ENCODE measurements at regions not wholly inside any gene's neighbourhood (a gene's known extent, or its start where the extent isn't known, plus 50 kb on each side); places are given as distances from the start of the nearest gene placed in this dataset.

- no peak overlapping the region for H3K4me3 ChIP-seq (ENCODE audit: low read depth, low read length)
- TF ChIP-seq CTCF (IDR thresholded peaks at IDR 0.05; ENCODE audit: borderline replicate concordance, insufficient read depth, low read depth, low read length) = no peak
Observed at GRCh38 chr4:44845993-44846392, 119.6 kb upstream of the GNPDA2 start.

DNA sequence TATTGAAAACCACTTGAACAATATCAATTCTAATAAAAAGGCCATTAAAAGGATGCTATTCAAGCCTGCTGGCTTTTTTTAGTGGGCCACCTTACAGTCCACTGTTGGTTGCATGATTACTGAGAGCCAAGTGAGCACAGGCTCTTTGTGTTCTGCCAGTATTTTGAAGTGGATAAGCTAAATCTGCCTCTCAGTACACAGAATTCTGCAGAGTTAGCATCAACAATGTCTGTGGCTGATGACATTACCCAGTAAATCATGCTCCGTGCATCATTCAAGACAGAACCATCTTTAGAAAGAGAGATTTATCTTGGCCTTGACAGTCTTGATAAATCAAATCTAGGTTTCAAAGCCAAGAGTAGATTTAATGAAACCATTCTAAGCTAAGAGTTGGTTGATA is 119.0 kb upstream of the GNPDA2 start:
- no peak overlapping the region for H3K4me3 ChIP-seq (ENCODE audit: low read depth, low read length)
- no peak for TF ChIP-seq CTCF (IDR thresholded peaks at IDR 0.05; ENCODE audit: borderline replicate concordance, insufficient read depth, low read depth, low read length)

- TF ChIP-seq CTCF (IDR thresholded peaks at IDR 0.05; ENCODE audit: borderline replicate concordance, insufficient read depth, low read depth, low read length) = no peak
- H3K4me3 ChIP-seq (ENCODE audit: low read depth, low read length) = no peak overlapping the region
Observed at GRCh38 chr4:44842531-44842930, 116.2 kb upstream of the GNPDA2 start.

GRCh38 chr4:44817930-44818329 is 91.6 kb upstream of the GNPDA2 start:
- H3K4me3 ChIP-seq (ENCODE audit: low read depth, low read length) = no peak overlapping the region
- TF ChIP-seq CTCF (IDR thresholded peaks at IDR 0.05; ENCODE audit: borderline replicate concordance, insufficient read depth, low read depth, low read length) = no peak

- no peak overlapping the region for H3K4me3 ChIP-seq (ENCODE audit: low read depth, low read length)
- TF ChIP-seq CTCF (IDR thresholded peaks at IDR 0.05; ENCODE audit: borderline replicate concordance, insufficient read depth, low read depth, low read length) = no peak
Observed at GRCh38 chr4:44806071-44806470, 79.7 kb upstream of the GNPDA2 start.

DNA sequence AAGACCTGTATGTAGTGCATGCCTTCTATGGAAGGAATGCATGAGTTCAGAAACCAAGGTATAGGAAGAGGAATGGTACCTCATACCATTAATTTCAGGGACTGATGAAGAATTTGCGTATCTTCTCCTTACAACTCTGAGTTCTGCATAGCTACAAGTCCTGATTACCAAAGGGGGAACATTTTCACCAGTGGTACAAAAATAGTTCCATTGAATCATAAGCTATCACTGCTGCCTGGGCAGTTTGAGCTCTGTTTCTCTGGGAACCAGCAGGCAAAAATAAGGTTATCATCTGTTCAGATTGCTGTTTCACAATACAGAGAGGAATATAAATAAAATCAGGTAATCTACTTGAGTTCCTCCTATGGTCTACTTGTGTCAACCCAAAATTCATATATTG is 77.9 kb upstream of the GNPDA2 start:
- no peak for TF ChIP-seq CTCF (IDR thresholded peaks at IDR 0.05; ENCODE audit: borderline replicate concordance, insufficient read depth, low read depth, low read length)
- H3K4me3 ChIP-seq (ENCODE audit: low read depth, low read length) = no peak overlapping the region

DNA sequence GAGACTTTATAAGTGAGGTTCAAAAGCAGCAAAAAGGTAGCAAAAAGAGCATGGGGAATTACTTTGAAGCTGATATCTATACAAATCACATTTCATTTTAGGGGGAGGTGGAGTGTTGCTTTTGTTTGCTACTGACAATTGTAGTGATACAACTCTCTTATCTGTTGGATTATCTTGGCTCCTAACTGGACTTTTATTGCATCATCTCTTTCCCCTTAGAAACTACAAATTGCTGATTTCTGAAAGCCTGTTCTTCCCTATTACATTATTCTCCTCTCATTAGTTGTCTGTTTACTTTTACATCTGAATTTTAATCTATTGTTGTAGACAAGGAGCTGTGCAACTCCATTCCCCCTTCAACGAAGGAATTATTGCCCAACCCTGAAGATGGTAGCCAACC is 75.0 kb upstream of the GNPDA2 start:
- H3K4me3 ChIP-seq (ENCODE audit: low read depth, low read length) = no peak overlapping the region
- no peak for TF ChIP-seq CTCF (IDR thresholded peaks at IDR 0.05; ENCODE audit: borderline replicate concordance, insufficient read depth, low read depth, low read length)
